ENCODE measurements at regions not wholly inside any gene's neighbourhood (a gene's known extent, or its start where the extent isn't known, plus 50 kb on each side); places are given as distances from the start of the nearest gene placed in this dataset.

DNA sequence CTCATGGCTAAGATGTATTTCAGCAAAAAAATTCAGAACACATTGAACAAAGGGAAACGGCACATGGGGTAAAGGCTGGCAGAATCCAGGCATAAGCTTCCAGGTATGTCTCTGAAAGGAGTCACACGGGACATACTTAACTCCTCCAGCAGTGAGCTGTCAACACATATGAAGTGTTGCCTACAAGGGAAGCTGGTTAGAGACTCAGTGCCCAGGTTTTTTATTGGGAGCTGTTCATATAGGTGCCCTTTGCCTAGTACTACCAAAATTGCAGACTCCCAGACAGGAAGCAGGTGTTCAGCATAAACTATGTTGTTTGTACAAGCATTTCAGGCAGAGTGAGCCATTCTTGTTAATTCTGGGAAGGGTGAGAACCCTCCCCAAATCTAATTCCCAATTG lies 77.4 kb upstream of the PUDP start:
- DNase-seq (ENCODE audit: low read depth) = no peak
- no peak overlapping the region for H3K4me3 ChIP-seq (ENCODE audit: low read length)
- TF ChIP-seq, protein P1, sequence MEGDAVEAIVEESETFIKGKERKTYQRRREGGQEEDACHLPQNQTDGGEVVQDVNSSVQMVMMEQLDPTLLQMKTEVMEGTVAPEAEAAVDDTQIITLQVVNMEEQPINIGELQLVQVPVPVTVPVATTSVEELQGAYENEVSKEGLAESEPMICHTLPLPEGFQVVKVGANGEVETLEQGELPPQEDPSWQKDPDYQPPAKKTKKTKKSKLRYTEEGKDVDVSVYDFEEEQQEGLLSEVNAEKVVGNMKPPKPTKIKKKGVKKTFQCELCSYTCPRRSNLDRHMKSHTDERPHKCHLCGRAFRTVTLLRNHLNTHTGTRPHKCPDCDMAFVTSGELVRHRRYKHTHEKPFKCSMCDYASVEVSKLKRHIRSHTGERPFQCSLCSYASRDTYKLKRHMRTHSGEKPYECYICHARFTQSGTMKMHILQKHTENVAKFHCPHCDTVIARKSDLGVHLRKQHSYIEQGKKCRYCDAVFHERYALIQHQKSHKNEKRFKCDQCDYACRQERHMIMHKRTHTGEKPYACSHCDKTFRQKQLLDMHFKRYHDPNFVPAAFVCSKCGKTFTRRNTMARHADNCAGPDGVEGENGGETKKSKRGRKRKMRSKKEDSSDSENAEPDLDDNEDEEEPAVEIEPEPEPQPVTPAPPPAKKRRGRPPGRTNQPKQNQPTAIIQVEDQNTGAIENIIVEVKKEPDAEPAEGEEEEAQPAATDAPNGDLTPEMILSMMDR (IDR thresholded peaks at IDR 0.05; ENCODE audit: insufficient read depth, low read depth, low read length, missing control alignments) = no peak

DNA sequence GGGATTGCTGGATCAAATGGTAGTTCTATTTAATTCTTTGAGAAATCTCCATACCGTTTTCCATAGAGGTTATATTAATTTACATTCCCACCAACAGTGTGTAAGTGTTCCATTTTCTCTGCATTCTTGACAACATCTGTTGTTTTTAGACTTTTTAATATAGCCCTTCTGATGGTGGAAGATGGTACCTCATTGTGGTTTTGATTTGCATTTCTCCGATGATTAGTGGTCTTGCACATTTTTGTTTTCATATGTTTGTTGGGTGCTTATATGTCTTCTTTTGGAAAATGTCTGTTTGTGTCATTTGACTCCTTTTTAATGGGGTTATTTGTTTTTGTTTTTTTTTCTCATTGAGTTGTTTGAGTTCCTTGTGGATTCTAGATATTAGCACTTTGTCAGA lies 75.3 kb upstream of the PUDP start:
- TF ChIP-seq, protein P1 (IDR thresholded peaks at IDR 0.05; ENCODE audit: insufficient read depth, low read depth, low read length, missing control alignments) = no peak
- H3K4me3 ChIP-seq (ENCODE audit: low read length) = no peak overlapping the region
- DNase-seq (ENCODE audit: low read depth) = no peak

DNA sequence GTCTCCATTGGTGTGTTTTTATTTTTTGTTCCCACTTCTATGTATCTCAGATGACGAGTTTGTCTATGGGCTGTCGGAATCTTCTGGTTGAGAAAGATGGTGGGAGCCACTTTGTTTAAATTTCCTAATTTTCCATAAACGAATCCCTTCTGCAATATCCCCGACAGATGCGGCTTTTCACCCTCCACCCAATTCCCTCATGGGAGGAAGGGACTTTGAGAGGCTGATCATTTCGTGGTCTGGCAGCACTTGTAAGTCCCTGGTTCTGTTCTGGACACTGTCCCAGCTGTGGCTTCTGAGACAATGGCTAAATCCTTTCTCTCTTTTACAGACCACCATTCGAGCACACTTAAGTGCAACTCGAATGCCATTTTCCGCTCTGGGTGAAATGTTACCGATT lies 72.2 kb upstream of the PUDP start:
- H3K4me3 ChIP-seq (ENCODE audit: low read length) = no peak overlapping the region
- no peak for DNase-seq (ENCODE audit: low read depth)
- TF ChIP-seq, protein P1 (IDR thresholded peaks at IDR 0.05; ENCODE audit: insufficient read depth, low read depth, low read length, missing control alignments) = no peak

DNA sequence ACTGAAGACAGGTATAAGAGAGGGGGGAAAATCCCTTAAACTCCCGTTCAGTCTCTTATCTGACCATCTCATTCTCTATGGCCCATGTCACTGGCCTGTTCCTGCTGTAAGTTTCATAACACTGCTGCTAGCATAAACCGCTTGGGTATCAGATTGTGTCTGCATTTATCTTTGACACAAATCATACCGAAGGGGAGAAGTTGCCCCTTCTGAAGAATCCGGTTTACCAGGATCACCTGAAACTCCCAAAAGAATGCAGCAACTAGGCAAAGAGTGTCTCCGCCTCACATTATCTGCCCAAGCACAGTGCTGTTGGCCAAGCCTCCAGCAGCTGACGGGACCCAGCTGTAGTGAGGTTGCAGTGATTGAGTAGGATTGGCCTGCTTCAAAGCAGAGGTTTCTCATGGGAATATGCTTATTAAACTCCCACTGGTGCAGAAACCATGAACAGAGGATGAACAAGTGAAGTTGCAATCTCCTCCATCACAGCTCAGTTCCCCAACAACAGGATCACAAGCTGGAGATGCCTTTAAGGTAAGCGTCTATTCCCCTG lies 71.3 kb upstream of the PUDP start:
- TF ChIP-seq, protein P1 (IDR thresholded peaks at IDR 0.05; ENCODE audit: insufficient read depth, low read depth, low read length, missing control alignments) = no peak
- no peak overlapping the region for H3K4me3 ChIP-seq (ENCODE audit: low read length)
- DNase-seq (ENCODE audit: low read depth) = no peak

DNA sequence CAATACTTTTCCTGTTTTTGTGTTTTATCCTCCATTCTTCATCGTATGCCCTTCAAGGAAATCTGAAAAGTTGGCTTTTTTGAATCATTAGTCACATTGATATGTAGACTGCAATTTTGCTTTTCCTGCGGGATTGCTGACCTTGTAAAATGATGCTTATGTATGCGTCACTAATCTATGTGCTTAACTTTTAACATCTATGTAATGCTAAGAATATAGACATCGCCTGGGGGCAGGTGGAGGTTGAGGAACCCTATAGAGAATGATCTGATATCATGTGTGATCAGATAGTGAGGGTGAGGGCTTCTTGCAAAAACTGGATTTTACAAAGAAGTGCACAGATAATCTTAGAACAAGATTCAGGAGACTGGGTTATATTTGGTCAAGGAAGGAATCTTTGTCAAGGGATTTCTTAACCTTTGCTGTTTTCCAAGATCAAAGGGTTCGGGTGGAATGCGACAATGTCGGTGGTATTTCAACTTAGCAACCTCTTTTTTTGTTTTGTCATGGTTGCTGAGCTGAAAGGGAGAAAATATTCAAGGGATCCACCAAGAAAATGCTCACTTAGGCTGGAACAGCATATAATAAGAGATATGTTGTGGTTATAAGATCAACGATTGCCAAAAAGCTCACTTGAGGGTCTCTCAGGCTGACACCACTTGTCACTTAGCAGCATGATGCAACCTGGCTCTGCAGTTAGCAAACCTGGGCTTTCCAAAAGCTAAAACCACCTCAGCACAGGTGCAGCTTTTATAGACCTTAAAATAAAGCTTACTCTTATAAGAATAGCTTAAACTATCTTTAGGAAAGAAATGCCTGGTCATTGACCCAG lies 70.6 kb upstream of the PUDP start:
- no peak overlapping the region for H3K4me3 ChIP-seq (ENCODE audit: low read length)
- TF ChIP-seq, protein P1 (IDR thresholded peaks at IDR 0.05; ENCODE audit: insufficient read depth, low read depth, low read length, missing control alignments) = no peak
- DNase-seq (ENCODE audit: low read depth) = no peak

DNA sequence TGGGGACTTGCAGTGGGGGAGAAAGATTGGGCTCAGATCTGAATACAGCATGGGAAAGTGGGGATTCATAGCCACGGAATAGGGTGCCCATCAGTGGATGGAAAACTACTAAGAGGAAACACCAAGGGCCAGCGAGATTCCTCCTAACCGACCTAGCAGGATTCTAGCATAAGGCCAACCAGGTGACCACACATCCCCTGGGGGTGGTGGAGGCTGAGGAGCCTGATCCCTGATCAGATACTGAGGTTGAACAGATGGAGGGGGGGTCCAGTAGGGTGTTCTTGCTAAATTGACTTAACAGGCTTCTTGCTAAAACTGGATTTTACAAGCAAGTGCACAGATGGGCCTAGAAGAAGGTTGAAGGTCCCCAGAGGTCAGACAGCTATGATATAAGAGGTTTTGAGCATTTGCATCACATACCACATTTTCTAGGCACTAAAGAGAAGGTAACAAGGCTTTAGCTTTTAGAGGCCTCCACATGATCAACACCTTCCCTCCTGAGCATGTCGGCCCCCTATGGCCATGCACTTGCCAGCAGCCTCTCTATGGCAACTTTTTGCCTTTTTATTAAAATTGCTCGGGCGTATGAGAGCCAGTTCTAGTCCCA lies 69.1 kb upstream of the PUDP start:
- TF ChIP-seq, protein P1 (IDR thresholded peaks at IDR 0.05; ENCODE audit: insufficient read depth, low read depth, low read length, missing control alignments) = no peak
- DNase-seq (ENCODE audit: low read depth) = no peak
- no peak overlapping the region for H3K4me3 ChIP-seq (ENCODE audit: low read length)
